Sigmoid colon (tissue), 4 donors: ENCODE measurements at regions not wholly inside any gene's neighbourhood (a gene's known extent, or its start where the extent isn't known, plus 50 kb on each side); places are given as distances from the start of the nearest gene placed in this dataset.

Experiments used
- CTCF ChIP-seq, 4 experiments: fragments of 450-650 bp in 3 of 4; fragments of 200-600 bp in 1 of 4; IDR thresholded peaks; one replicate each; pipeline ENCODE4 v1.5.1; 2016 to 2019; ENCODE audit warnings: antibody characterized with exemption in 4 of 4, mild to moderate bottlenecking in 3 of 4, moderate library complexity in 2 of 4
- EP300 ChIP-seq, 4 donors: sonication (generic); formaldehyde crosslinking; IDR thresholded peaks; one replicate each; pipeline ENCODE4 v1.6.1; 2017; ENCODE audit warnings: antibody characterized with exemption in 4 of 4
- POLR2A ChIP-seq, 2 donors: fragments of 450-650 bp; IDR thresholded peaks; one replicate each; pipeline ENCODE4 v1.6.1; 2016; ENCODE audit warnings: antibody characterized with exemption in 2 of 2, mild to moderate bottlenecking in 2 of 2, moderate library complexity in 2 of 2
- POLR2AphosphoS5 ChIP-seq, 4 donors: sonication (generic); formaldehyde crosslinking; IDR thresholded peaks; one replicate each; pipeline ENCODE4 v1.6.1; 2017; ENCODE audit warnings: antibody characterized with exemption in 4 of 4

GRCh38 chr20:21569586-21569985 is 55.7 kb upstream of the NKX2-2 start:
- no peak for TF ChIP-seq CTCF (IDR thresholded peaks at IDR 0.05)
- TF ChIP-seq POLR2A (IDR thresholded peaks at IDR 0.05), result no peak
- no peak for TF ChIP-seq EP300 (IDR thresholded peaks at IDR 0.05)
- no peak for TF ChIP-seq POLR2AphosphoS5 (IDR thresholded peaks at IDR 0.05)
